T-helper 2 cell treated with Interferon-gamma antibody and Interleukin-4, amounts not matched to agents 5 μg/mL and 100 μg/mL, for 36 hours (primary cell): ENCODE measurements at regions not wholly inside any gene's neighbourhood (a gene's known extent, or its start where the extent isn't known, plus 50 kb on each side); places are given as distances from the start of the nearest gene placed in this dataset.
"Not testable (repeated sequence)": the region's sequence is repeated elsewhere in the genome, so short reads cannot be mapped to it uniquely, and the experiment has no call there.

Source experiments
- DNase-seq: peaks from one replicate; pipeline ENCODE4 v3.0.0; 2021; ENCODE audit warnings: low spot score
- H3K27ac Mint-ChIP-seq: one replicate; pipeline ENCODE4 v1.8.0; 2021; ENCODE audit warnings: mild to moderate bottlenecking, mixed read lengths
- H3K27me3 Mint-ChIP-seq: one replicate; pipeline ENCODE4 v1.8.0; 2021; ENCODE audit warnings: low read depth, mixed read lengths
- H3K36me3 Mint-ChIP-seq: one replicate; pipeline ENCODE4 v1.8.0; 2021; ENCODE audit warnings: low read depth, mixed read lengths
- H3K4me1 Mint-ChIP-seq: one replicate; pipeline ENCODE4 v1.8.0; 2021; ENCODE audit warnings: low read depth, mixed read lengths
- H3K4me3 Mint-ChIP-seq: one replicate; pipeline ENCODE4 v1.8.0; 2022; ENCODE audit warnings: mild to moderate bottlenecking, moderate library complexity, mixed read lengths
- H3K9me3 Mint-ChIP-seq: one replicate; pipeline ENCODE4 v1.8.0; 2021; ENCODE audit warnings: mixed read lengths

DNA sequence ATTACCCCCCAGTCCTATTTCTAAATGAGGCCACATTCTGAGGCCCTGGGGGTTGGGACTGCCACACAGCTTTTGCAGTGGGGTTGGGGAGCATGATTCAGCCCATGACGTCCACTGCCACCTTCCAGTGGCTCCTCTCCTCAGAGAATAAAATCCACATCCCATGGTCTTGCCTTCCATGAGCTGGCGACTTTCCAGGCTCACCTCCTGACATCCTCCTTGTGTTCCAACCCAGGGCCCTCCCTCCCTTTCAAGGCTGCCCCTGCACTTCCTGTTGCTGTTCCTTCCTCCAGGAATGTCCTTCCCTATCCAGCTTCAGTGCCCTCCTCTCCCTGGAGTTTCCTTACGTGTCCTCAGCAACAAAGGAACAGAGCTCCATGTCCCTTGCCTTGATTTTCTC, 187.3 kb upstream of the ID2 start:
- H3K27me3 Mint-ChIP-seq: peaks cover 13% of the 10 kb centered on the region
- no peak for DNase-seq

DNA sequence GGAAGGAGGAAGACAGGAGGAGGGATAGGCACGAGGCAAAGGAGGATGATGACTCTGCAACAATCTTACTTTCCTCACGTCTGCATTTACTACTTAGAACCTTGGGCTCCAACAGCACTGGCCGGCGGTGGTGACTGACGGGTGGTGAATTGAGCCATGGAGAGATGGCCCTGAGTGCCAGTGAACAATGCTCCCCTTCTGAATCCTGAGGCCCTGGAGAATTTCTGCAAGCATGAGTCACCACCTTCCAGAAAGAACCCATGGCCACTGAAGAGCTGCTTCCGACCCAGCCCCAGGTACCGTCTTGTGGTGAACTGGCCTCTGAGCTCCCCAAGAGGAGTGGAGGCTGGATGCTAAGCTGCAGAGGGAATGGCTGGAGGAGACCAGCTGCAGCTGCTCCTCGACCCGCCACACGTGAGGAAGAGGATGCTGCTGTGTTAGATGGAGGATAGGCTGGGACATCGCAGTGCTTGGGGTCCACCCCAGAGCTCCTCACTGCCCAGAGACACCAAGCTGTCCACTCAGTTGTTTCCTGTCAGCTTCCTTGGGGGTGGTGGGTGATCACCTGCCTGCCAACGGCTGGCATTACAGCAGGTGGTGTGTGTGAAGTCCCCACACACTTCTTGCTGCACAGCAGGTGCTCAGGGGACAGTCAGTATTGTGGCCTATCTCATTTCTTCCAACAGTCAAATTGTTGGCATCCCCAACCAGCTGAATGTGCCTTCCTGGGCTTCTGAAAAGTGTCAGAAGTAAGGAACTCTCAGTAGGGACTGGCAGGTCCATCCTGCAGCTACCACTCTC, 186.5 kb upstream of the ID2 start:
- Mint-ChIP-seq H3K27me3 (peaks cover 13% of the 10 kb centered on the region), H3K36me3 (no peaks in the 10 kb centered on the region), H3K9me3 (no peaks in the 10 kb centered on the region), H3K27ac (no peak overlapping the region), H3K4me3 (no peak overlapping the region), H3K4me1 (peaks cover 19% of the 10 kb centered on the region)
- no peak for DNase-seq

More for the DNA sequence above, 187.3 kb upstream of the ID2 start:
- Mint-ChIP-seq H3K27ac (no peak overlapping the region), H3K4me3 (no peak overlapping the region), H3K36me3 (no peaks in the 10 kb centered on the region), H3K4me1 (peaks cover 19% of the 10 kb centered on the region), H3K9me3 (no peaks in the 10 kb centered on the region)

DNA sequence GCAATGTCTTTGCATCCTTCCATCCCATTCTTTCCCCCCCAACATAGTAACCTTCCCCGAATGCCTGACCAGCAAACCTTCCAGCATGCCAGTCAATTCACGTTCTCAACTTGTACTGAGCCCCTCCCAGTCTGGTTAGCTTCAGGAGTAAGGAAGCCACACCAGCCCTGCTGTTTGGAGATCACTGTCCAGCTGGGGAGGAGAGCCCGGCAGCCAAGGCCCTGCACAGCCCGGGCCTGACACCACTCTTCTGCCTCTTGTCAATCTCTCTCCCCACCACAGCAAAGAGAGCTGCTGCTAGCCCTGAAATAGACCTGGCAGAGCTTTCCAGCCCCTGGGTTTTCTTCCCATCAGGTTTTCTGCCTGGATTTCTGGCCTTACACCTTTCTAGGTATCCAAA, 185.8 kb upstream of the ID2 start:
- no peak overlapping the region for H3K27ac Mint-ChIP-seq

DNA sequence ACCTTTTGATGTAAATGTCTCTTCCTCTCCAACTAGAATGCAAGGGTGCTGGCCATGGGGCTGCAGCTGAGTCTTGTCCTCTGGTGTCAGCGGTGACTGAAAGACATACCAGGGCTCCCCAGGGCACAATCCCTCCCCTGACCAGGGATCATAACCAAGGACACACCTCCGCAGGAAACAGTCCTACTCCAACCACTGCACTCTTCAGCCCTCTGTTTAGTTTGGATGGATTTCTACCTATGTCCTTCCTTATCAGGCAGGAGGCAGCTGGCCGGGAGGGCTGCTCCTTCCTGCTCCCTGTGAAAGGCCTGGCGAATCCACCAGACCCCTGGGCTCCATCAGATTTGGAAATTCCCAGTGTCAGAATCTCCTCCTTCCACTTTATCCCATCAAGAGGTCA, 185.2 kb upstream of the ID2 start:
- Mint-ChIP-seq H3K27me3 (peaks cover 13% of the 10 kb centered on the region), H3K27ac (no peak overlapping the region), H3K4me1 (peaks cover 15% of the 10 kb centered on the region), H3K36me3 (no peaks in the 10 kb centered on the region), H3K9me3 (no peaks in the 10 kb centered on the region), H3K4me3 (no peak overlapping the region)
- DNase-seq: no peak

More for the DNA sequence above, 185.8 kb upstream of the ID2 start:
- Mint-ChIP-seq H3K36me3 (no peaks in the 10 kb centered on the region), H3K27me3 (peaks cover 13% of the 10 kb centered on the region), H3K9me3 (no peaks in the 10 kb centered on the region), H3K4me1 (peaks cover 19% of the 10 kb centered on the region), H3K4me3 (no peak overlapping the region)
- no peak for DNase-seq

DNA sequence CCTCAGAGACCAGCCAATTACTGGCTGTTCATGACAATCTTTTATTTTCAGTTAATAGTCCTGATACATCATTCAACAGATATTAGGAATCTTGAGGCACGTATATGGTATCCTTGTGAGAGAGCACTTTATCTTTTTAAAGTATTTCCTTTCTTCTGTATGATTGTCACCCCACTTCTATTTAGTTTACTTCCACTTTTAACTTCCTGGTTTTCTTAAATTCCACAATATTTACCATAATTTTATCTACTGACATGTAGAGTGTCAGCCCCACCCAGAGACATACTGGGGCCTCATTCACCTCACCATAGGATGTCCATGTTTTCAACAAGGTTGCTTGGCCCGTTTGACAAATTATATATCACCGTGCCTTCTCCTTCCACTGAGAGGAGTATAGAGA, 182.9 kb upstream of the ID2 start:
- H3K27ac Mint-ChIP-seq: no peak overlapping the region
- H3K27me3 Mint-ChIP-seq: peaks cover 14% of the 10 kb centered on the region
- no peak overlapping the region for H3K4me3 Mint-ChIP-seq
- peaks cover 15% of the 10 kb centered on the region for H3K4me1 Mint-ChIP-seq
- no peak for DNase-seq
- no peaks in the 10 kb centered on the region for H3K9me3 Mint-ChIP-seq
- no peaks in the 10 kb centered on the region for H3K36me3 Mint-ChIP-seq

DNA sequence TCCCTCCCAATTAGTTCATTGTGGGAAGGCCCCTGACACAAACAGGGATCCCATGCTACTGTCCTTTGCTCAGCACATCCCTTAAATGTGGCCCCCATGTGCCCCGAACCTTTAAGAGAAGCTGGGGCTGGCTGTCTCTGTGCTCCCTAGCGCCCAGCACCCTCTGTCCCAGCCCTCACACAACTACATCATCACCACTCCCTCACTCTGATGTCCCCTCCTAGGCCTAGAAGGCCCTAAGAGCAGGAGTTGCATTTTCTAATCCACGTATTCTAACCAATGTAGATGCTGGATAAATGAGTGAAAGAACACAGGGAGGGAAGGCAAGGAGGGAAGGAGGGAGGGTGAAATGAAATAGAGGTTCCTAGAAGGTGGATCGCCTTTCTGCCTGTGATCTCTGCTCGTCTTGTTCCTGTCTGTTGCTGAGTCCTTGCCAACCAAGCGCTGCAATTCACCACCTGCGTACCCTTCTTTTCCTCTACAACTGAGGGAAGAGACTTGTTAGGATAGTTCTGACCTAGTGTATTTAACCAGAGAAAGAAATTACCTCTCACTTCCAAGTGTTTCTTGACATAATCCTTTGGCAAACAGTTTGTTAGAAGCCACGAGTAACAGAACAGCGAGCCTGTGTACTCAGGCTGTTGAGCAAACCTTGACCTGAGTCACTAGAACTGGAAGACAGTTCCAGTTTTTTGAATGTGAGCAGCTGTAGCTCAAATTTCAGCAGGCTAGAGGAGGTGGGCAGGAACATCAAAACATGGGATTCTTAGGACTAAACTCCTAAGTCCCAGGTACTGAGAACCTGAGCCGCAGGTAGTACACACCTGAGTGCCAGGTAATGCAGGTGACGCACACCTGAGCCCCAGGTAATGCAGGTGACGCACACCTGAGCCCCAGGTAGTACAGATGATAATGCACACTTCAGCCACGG, 181.5 kb upstream of the ID2 start:
- H3K4me3 Mint-ChIP-seq: no peak overlapping the region
- H3K9me3 Mint-ChIP-seq: no peaks in the 10 kb centered on the region
- H3K36me3 Mint-ChIP-seq: no peaks in the 10 kb centered on the region
- no peak for DNase-seq
- peaks cover 18% of the 10 kb centered on the region for H3K4me1 Mint-ChIP-seq
- H3K27ac Mint-ChIP-seq: no peak overlapping the region
- peaks cover 12% of the 10 kb centered on the region for H3K27me3 Mint-ChIP-seq

DNA sequence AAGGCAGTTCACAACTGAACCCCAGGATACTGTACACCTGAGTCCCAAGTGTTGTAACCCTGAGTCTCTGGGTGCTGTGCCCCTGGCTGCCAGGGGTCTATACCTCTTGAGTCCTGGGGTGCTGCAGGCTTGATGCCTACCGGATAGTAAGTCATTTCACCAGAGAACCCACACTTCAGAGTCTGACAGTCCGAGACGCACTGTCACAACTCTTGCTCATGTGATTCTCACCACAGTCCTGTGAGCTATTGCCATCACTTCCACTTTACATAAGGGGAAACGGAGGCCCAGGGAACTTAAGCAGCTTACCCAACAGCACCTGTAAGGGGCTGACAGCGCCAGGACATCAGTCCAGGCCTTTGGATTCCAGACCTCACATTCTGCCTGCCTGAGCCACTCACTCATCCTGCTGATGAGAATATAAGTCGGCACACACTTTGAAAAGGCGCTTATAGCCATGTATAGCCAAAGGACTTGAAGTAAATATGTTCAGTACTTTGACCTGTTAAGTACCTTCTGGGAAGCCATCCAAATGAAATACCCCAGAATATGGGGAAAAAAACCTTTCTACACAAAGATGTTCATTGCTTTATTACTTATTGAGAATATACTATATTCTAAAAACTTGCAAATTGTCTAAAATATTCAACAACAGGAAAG, 180.7 kb upstream of the ID2 start:
- H3K4me3 Mint-ChIP-seq: no peak overlapping the region
- H3K36me3 Mint-ChIP-seq: no peaks in the 10 kb centered on the region
- H3K9me3 Mint-ChIP-seq: peaks cover 4% of the 10 kb centered on the region
- no peak overlapping the region for H3K27ac Mint-ChIP-seq
- DNase-seq: no peak
- H3K4me1 Mint-ChIP-seq: peaks cover 15% of the 10 kb centered on the region
- H3K27me3 Mint-ChIP-seq: peaks cover 9% of the 10 kb centered on the region

DNA sequence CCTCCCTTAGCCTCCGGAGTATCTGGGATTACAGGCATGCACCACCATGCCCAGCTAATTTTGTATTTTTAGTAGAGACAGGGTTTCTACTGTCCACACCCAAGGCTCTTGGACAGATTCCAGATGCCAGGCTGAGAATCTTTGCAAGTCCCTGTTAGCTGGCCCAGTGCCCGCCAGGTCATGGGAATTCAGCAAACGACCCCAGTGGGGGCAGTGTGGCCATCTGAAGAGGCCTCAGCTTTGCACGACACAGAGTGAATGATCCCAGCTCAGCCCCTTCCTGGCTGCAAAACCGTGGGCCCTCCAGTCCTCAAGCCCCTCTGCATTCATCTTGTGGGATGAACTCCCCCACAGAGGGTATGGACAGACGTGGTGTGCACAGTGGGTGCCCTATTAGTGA, 179.5 kb upstream of the ID2 start:
- Mint-ChIP-seq H3K4me3 (no peak overlapping the region), H3K27me3 (peaks cover 5% of the 10 kb centered on the region), H3K36me3 (no peaks in the 10 kb centered on the region), H3K4me1 (peaks cover 15% of the 10 kb centered on the region), H3K27ac (no peak overlapping the region), H3K9me3 (peaks cover 5% of the 10 kb centered on the region)
- no peak for DNase-seq

DNA sequence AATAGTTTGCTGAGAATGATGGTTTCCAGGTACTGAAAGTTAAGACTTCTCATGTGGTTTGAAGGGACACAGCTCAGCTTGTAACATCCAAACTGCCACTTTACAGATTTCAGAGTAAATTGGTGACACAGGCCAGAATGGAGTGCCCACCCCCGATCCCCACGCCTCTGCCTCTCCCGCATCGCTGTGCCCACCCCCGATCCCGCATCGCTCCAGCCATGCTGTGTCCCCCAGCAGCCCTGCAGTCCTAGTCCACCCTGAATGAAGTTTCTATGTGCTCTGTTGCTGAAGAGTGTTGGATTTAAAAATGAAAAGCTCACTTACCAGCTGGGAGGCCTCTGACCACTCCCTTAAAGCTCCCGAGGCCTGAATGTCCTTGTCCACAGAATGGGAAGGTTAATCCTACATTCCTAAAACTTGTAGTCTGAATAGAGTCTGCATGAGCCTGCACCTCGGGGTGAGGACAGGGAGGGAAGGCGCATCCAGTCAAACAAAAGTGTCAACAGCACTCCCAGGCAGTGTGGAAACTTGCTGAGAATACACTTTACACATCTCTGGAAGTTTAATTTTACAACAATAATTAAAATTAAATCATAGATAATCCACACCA, 176.4 kb upstream of the ID2 start:
- no peak for DNase-seq
- Mint-ChIP-seq H3K27me3 (peaks cover 5% of the 10 kb centered on the region), H3K4me1 (peaks cover 5% of the 10 kb centered on the region), H3K4me3 (no peak overlapping the region), H3K9me3 (peaks cover 26% of the 10 kb centered on the region), H3K36me3 (peaks cover 5% of the 10 kb centered on the region), H3K27ac (no peak overlapping the region)

DNA sequence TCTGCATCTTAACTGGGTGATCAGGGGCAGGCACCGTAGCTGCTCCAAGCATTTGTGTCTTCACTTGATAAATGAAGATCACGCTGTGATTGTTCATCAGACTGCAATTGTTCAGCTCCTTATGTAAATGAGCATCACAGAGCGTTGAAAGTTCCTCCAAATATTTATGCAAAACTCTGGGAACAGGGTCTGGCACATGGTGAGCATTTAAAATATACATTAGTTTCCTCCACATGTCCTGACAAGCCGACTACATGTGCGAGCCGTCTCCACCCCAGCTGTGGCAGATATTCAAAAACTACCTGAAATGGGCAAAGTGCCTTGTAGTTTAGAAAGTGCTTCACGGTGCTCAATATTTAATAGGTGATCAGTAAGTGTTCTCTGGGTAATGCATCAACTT, 175.1 kb upstream of the ID2 start:
- Mint-ChIP-seq H3K4me3 (no peak overlapping the region), H3K36me3 (peaks cover 6% of the 10 kb centered on the region), H3K27ac (no peak overlapping the region), H3K4me1 (peaks cover 5% of the 10 kb centered on the region), H3K9me3 (peaks cover 27% of the 10 kb centered on the region), H3K27me3 (peaks cover 5% of the 10 kb centered on the region)
- DNase-seq: no peak

DNA sequence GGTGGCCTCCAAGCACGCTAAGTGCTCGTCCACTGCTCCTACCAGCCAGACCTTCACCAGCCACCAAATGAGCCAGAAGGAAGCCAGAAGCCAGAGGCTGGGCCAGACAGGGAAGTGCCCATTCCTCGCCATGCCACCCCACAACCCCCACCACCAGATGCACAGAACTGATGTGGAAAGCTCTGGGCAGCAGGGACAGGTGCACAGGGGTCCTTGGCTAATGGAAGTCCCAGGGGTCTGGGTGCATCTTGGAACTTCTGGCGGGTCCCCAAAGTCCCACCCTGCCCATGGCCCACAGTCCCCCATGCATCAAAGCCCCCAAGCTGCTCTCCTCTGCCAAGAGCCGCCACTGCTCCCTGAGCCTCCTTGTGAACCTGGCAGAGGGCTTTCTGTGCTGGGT, 173.1 kb upstream of the ID2 start:
- Mint-ChIP-seq H3K27me3 (no peaks in the 10 kb centered on the region), H3K27ac (no peak overlapping the region), H3K4me1 (peaks cover 16% of the 10 kb centered on the region), H3K36me3 (peaks cover 12% of the 10 kb centered on the region), H3K9me3 (peaks cover 33% of the 10 kb centered on the region), H3K4me3 (no peak overlapping the region)
- no peak for DNase-seq

DNA sequence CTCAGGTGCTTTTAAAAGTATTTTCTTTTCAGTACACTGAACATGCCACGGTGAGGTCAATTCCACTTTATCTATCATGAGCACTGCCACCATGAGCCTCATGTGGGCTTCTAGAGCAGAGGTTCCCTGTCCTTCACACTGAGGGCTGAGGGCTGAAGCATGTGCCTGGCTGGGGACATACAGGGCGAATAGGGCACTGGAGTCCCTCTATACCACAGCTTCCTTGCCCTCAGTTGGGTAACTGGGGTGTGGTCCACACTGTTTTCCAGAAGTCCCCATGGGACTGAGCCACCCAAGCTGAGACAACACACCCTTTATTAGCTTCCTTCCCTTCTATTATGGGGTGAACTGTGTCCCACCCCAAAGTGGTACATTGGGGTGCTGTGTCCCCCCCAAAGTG, 172.2 kb upstream of the ID2 start:
- Mint-ChIP-seq H3K4me1 (peaks cover 22% of the 10 kb centered on the region), H3K27me3 (no peaks in the 10 kb centered on the region), H3K36me3 (peaks cover 14% of the 10 kb centered on the region), H3K4me3 (no peak overlapping the region), H3K27ac (no peak overlapping the region), H3K9me3 (peaks cover 38% of the 10 kb centered on the region)
- DNase-seq: no peak

DNA sequence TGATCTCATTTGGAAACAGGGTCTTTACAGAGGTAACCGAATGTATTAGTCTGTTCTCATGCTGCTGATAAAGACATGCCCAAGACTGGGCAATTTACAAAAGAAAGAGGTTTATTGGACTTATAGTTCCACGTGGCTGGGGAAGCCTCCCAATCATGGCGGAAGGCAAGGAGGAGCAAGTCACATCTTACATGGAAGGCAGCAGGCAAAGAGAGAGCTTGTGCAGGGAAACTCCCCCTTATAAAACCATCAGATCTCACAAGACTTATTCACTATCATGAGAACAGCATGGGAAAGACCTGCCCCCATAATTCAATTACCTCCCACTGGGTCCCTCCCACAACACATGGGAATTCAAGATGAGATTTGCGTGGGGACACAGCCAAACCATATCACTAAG, 171.8 kb upstream of the ID2 start:
- not testable (repeated sequence) for H3K4me3 Mint-ChIP-seq, H3K27ac Mint-ChIP-seq, H3K27me3 Mint-ChIP-seq, DNase-seq
- Mint-ChIP-seq H3K4me1 (peaks cover 27% of the 10 kb centered on the region), H3K36me3 (peaks cover 16% of the 10 kb centered on the region), H3K9me3 (peaks cover 39% of the 10 kb centered on the region)
